CD4-positive, alpha-beta T cell (primary cell): ENCODE measurements at regions not wholly inside any gene's neighbourhood (a gene's known extent, or its start where the extent isn't known, plus 50 kb on each side); places are given as distances from the start of the nearest gene placed in this dataset.

ENCODE experiments used
- ATAC-seq: fragments of 200-7000 bp; cut with Tn5 transposase; one replicate; pipeline ENCODE4 v1.10.0; 2022; ENCODE audit warnings: mild to moderate bottlenecking; ENCODE audit not compliant: poor library complexity
- CTCF ChIA-PET: fragments of 350-600 bp; sonication (Branson Sonifier 250); formaldehyde crosslinking; loops from one replicate; lab custom pipeline; 2021; ENCODE audit warnings: antibody characterized with exemption, inconsistent platforms; lab: Charles Lee
- POLR2A ChIA-PET: fragments of 350-600 bp; sonication (Branson Sonifier 250); formaldehyde crosslinking; loops from one replicate; lab custom pipeline; 2021; ENCODE audit warnings: antibody characterized with exemption, inconsistent platforms; lab: Charles Lee
- DNase-seq, 14 experiments: peaks; one replicate each; pipeline ENCODE4 v3.0.0-alpha.2; 2013 to 2020; ENCODE audit warnings: mixed read lengths in 2 of 14
- H3K27ac ChIP-seq, 2 donors: one replicate each; pipeline versions ENCODE4 v1.5.1 to v1.7.0; 2013; ENCODE audit warnings: low read length in 2 of 2, low read depth in 1 of 2, mild to moderate bottlenecking in 1 of 2
- H3K27me3 ChIP-seq, 2 experiments: 1 replicate in 1 of 2; 2 replicates in 1 of 2; pipeline versions ENCODE4 v1.6.1 to v1.7.0; 2013; ENCODE audit warnings: low read length in 2 of 2, control low read depth in 1 of 2, mild to moderate bottlenecking in 1 of 2, moderate library complexity in 1 of 2; ENCODE audit not compliant: insufficient read depth in 2 of 2, control insufficient read depth in 1 of 2
- H3K36me3 ChIP-seq: one replicate; pipeline ENCODE4 v1.6.1; 2013; ENCODE audit warnings: low read length, control low read depth; ENCODE audit not compliant: insufficient read depth
- H3K4me1 ChIP-seq: one replicate; pipeline ENCODE4 v1.6.1; 2013; ENCODE audit warnings: low read length, control low read depth; ENCODE audit not compliant: insufficient read depth
- H3K4me3 ChIP-seq: one replicate; pipeline ENCODE4 v1.5.1; 2013; ENCODE audit warnings: mild to moderate bottlenecking, low read length, moderate library complexity
- H3K9me3 ChIP-seq, 2 experiments: 1 replicate in 1 of 2; 2 replicates in 1 of 2; pipeline versions ENCODE4 v1.6.1 to v1.7.0; 2013; ENCODE audit warnings: low read length in 2 of 2, mild to moderate bottlenecking in 2 of 2, control low read depth in 1 of 2, moderate library complexity in 1 of 2; ENCODE audit not compliant: control insufficient read depth in 1 of 2, insufficient read depth in 1 of 2
- H3K27ac Mint-ChIP-seq: one replicate; pipeline ENCODE4 v1.8.0; 2020; ENCODE audit warnings: mixed read lengths
- H3K27me3 Mint-ChIP-seq: one replicate; pipeline ENCODE4 v1.8.0; 2021; ENCODE audit warnings: mixed read lengths
- H3K36me3 Mint-ChIP-seq: one replicate; pipeline ENCODE4 v1.8.0; 2021; ENCODE audit warnings: low read depth, mixed read lengths
- H3K4me1 Mint-ChIP-seq: one replicate; pipeline ENCODE4 v1.8.0; 2021; ENCODE audit warnings: low read depth, mixed read lengths
- H3K4me3 Mint-ChIP-seq: one replicate; pipeline ENCODE4 v1.8.0; 2020; ENCODE audit warnings: mild to moderate bottlenecking, mixed read lengths
- H3K9me3 Mint-ChIP-seq: one replicate; pipeline ENCODE4 v1.8.0; 2020; ENCODE audit warnings: mixed read lengths
- intact Hi-C, 2 experiments: fragments of 100-400 bp; cut with DNase I in 1 of 2; cut with micrococcal nuclease in 1 of 2; formaldehyde crosslinking; loops; one replicate each; pipeline versions ENCODE4 v1.15.1 to v1.9.0; 2023 to 2025; cut with DNase I, micrococcal nuclease
- TF ChIP-seq, protein P1 (sequence below): fragments of 200-600 bp; IDR thresholded peaks from one replicate; pipeline ENCODE4 v1.8.0; 2022; ENCODE audit warnings: antibody characterized with exemption, mild to moderate bottlenecking

DNA sequence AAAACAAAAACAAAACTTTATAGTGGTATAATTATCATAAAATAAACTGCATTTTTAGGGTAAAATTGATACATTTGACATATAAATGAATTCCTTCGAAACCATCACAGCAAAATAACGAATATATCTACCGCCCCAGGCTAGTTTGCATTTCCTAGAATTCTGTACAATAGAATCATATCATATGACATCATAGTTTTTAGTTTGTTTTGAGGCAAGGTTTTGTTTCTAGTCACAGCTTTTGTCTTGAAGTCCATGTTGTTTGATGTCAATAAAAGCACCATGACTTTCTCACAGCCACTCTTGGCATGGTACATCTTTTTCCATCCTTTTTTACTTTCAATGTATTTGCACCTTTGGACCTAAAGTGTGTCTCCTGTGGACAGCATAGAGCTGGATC lies 102.9 kb downstream of the FOXL3 start:
- intact Hi-C loops, result no loop called here
- ATAC-seq (no peak), DNase-seq (no peak)
- no peaks in the 10 kb centered on the region for H3K36me3 ChIP-seq
- no peaks in the 10 kb centered on the region for H3K4me1 ChIP-seq
- TF ChIP-seq, protein P1, sequence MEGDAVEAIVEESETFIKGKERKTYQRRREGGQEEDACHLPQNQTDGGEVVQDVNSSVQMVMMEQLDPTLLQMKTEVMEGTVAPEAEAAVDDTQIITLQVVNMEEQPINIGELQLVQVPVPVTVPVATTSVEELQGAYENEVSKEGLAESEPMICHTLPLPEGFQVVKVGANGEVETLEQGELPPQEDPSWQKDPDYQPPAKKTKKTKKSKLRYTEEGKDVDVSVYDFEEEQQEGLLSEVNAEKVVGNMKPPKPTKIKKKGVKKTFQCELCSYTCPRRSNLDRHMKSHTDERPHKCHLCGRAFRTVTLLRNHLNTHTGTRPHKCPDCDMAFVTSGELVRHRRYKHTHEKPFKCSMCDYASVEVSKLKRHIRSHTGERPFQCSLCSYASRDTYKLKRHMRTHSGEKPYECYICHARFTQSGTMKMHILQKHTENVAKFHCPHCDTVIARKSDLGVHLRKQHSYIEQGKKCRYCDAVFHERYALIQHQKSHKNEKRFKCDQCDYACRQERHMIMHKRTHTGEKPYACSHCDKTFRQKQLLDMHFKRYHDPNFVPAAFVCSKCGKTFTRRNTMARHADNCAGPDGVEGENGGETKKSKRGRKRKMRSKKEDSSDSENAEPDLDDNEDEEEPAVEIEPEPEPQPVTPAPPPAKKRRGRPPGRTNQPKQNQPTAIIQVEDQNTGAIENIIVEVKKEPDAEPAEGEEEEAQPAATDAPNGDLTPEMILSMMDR, result no peak
- H3K27ac Mint-ChIP-seq, result no peak overlapping the region
- H3K27me3 ChIP-seq, result no peaks in the 10 kb centered on the region
- no peak overlapping the region for H3K27ac ChIP-seq
- H3K4me3 ChIP-seq, result no peak overlapping the region
- H3K4me3 Mint-ChIP-seq, result no peak overlapping the region
- POLR2A ChIA-PET, result no interaction called here
- no peaks in the 10 kb centered on the region for H3K4me1 Mint-ChIP-seq
- peaks cover 17% of the 10 kb centered on the region for H3K9me3 Mint-ChIP-seq
- peaks cover 9% of the 10 kb centered on the region for H3K36me3 Mint-ChIP-seq
- peaks cover 15 to 42% of the 10 kb centered on the region in 2 experiments for H3K9me3 ChIP-seq
- H3K27me3 Mint-ChIP-seq, result no peaks in the 10 kb centered on the region
- CTCF ChIA-PET, result no interaction called here

DNA sequence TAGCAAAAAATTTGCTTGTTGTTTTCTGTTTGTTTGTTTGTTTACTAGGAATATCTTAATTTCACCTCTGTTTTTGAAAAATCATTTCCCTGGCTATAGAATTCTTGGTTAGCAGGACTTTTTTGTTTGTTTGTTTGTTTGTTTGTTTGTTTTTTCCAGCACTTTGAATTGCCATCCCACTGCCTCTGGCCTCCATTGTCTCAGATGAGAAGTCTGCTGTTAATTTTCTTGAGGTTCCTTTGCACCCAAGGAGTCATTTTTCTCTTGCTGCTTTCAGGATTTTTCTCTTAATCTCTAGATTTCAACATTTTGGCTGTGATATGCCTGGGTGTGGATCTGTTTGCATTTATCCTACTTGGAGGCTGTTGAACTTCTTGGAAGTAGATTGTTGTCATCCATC lies 105.7 kb downstream of the FOXL3 start:
- Mint-ChIP-seq H3K27me3 (no peaks in the 10 kb centered on the region), H3K4me1 (no peaks in the 10 kb centered on the region), H3K4me3 (no peak overlapping the region), H3K27ac (no peak overlapping the region), H3K36me3 (peaks cover 9% of the 10 kb centered on the region), H3K9me3 (peaks cover 22% of the 10 kb centered on the region)
- ChIA-PET POLR2A (no interaction called here), CTCF (no interaction called here)
- Histone ChIP-seq H3K9me3 (peaks cover 25 to 33% of the 10 kb centered on the region in 2 experiments), H3K4me1 (no peaks in the 10 kb centered on the region), H3K27me3 (no peaks in the 10 kb centered on the region), H3K4me3 (no peak overlapping the region), H3K27ac (no peak overlapping the region), H3K36me3 (no peaks in the 10 kb centered on the region)
- ATAC-seq, result no peak
- DNase-seq, result no peak
- TF ChIP-seq, protein P1, result no peak
- intact Hi-C loops, result no loop called here

DNA sequence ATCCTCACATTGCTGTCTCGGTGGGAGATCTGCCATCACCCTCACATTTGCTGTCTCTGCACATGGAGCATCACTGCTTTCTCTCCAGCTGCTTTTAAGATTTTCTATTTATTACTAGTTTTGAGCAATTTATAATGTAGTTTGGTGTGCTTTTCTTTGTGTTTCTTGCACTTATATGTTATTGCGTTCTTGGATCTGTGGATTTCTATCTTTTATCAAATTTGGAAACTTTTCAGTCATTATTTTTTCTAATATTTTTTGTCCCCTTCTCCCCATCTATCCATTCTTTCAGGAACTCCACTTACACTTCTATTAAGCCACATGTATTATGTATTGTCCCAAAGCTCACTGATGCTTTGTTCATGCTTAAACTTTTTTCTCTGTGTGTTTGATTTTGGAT lies 108.9 kb downstream of the FOXL3 start:
- CTCF ChIA-PET, result no interaction called here
- Histone ChIP-seq H3K27me3 (no peaks in the 10 kb centered on the region), H3K36me3 (no peaks in the 10 kb centered on the region), H3K9me3 (peaks cover 21 to 25% of the 10 kb centered on the region in 2 experiments), H3K27ac (no peak overlapping the region), H3K4me3 (no peak overlapping the region), H3K4me1 (no peaks in the 10 kb centered on the region)
- intact Hi-C loops, result no loop called here
- Mint-ChIP-seq H3K36me3 (peaks cover 9% of the 10 kb centered on the region), H3K4me1 (no peaks in the 10 kb centered on the region), H3K9me3 (peaks cover 18% of the 10 kb centered on the region), H3K27ac (no peak overlapping the region), H3K4me3 (no peak overlapping the region), H3K27me3 (no peaks in the 10 kb centered on the region)
- ATAC-seq (no peak), DNase-seq (no peak)
- TF ChIP-seq, protein P1, result no peak
- POLR2A ChIA-PET, result no interaction called here
